HG02571 (cell line): ENCODE measurements at regions not wholly inside any gene's neighbourhood (a gene's known extent, or its start where the extent isn't known, plus 50 kb on each side); places are given as distances from the start of the nearest gene placed in this dataset.
A peak's percentile ranks its signal among the peaks of the same experiment; 100 is the strongest.

Experiments
- ATAC-seq: cut with Tn5 transposase; IDR thresholded peaks from one replicate; pipeline ENCODE4 v1.9.1; 2021; ENCODE audit warnings: mild to moderate bottlenecking, moderate library complexity; ENCODE audit not compliant: unreplicated experiment

DNA sequence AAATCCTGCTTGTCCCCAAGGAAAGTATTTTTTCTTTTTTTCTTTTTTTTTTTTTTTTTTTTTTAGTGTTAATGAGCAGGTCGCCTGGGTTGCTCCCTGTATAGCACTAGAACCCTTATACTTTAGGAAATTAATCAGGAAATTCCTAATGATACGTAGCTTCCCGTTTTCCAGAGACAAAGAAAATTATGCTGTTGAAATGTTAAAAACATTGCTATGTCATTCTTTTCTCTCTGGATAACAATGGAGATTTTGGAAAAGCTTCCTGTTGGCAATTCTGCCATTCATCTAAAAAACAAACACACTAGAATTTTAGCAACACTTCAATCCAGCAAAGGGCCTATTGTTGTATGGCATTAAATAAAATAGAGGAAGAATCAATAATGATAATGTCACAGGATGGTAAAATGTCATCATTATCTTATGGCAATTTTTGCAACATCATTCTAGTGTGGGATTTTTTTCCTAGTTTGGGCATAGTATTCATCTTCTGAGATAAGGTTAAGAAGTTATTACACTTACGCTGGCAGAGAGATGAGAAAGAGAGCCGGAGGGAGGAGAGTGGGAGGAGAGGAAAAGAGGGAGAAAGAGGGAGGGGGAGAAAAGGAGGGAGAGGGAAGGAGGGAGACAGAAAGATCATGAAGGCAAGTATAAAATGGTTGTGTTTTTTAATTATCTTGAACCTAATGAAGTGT, 315.8 kb upstream of the PDE4D start:
- ATAC-seq = no peak

- no peak for ATAC-seq
Measured at GRCh38 chr5:60208716-60209115, 315.2 kb upstream of the PDE4D start.

GRCh38 chr5:60207040-60207439, 313.5 kb upstream of the PDE4D start:
- ATAC-seq = peak; percentile 86

DNA sequence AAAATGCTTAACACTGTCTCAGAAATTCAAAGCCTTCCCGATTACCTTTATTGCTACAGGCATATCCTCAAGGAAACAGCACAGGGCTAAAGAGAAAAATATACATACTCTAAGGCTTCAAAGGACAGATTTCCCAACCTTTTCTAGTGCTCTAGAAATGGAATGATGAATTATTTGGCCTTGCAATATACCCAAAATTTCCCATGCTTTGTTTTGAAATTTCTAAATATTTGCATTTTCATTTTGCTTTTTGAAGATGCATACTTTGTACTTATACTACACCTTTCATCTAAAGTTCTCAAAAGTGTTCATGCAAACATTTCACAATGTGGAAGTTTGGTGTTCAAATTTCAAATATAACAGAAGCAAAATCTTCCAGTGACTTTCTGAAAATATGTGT, 312.7 kb upstream of the PDE4D start:
- no peak for ATAC-seq

DNA sequence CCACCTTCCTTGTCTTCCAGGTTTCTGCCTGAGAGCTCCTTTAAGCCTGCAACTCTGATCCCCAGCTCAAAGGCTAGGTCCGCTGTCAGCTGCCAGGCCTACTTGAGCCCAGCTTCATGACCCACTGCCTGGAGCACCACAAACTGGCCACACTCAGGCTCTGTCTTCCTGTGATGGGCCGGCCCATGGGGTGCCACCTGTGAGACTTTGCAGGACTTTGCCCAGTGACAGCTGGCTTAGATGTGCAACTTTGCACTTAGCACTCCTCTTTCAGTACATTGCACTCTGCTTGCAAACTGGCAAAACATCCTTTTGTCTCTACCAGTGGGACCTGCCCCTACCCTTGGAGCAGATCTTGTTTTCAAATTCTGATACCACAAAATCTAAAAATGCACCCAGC, 311.5 kb upstream of the PDE4D start:
- no peak for ATAC-seq

GRCh38 chr5:60196385-60197113, 303.0 kb upstream of the PDE4D start:
- ATAC-seq = no peak

- no peak for ATAC-seq
Measured at GRCh38 chr5:60195551-60195950, 302.0 kb upstream of the PDE4D start.

DNA sequence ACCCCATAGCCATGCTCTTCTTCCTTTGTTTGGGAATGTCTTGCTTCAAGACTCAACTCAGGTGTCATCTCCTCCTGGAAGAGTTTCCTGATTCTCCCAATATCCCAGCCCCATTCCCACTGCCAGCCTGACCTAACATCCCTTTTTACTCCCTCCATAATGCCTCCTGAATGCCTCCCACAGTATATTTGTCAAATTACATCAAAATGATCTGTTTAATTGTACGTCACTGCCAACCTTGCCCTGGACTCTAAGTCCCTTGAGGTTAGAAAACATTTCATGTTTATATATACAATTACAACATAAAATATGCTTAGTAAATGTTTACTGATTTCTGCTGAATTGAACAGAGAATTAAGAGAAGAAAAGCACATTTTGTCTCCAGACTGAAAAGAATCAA, 301.6 kb upstream of the PDE4D start:
- no peak for ATAC-seq

GRCh38 chr5:60185231-60186099, 291.9 kb upstream of the PDE4D start:
- ATAC-seq = no peak

- no peak for ATAC-seq
Measured at GRCh38 chr5:60184606-60185005, 291.1 kb upstream of the PDE4D start.

- no peak for ATAC-seq
Measured at GRCh38 chr5:60183881-60184280, 290.4 kb upstream of the PDE4D start.

DNA sequence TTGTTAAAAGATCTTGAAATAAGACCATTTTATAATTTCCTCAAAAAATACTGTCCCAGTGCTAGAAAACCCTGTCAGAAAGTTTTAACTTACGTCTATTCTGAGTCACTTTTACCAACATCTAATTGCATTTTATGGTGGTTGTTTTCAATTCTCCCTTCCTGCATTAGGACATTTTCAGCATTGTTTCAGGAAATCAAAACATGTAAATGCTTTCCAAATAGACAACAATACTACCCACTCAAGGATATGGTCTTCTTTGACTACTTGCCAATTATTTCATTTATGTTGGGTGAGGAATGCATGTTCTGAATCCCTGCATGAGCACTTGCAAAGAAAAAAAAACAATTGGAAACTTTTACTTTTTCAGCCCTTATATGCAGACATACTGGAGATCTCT, 284.6 kb upstream of the PDE4D start:
- no peak for ATAC-seq

GRCh38 chr5:60177596-60177995, 284.1 kb upstream of the PDE4D start:
- no peak for ATAC-seq

DNA sequence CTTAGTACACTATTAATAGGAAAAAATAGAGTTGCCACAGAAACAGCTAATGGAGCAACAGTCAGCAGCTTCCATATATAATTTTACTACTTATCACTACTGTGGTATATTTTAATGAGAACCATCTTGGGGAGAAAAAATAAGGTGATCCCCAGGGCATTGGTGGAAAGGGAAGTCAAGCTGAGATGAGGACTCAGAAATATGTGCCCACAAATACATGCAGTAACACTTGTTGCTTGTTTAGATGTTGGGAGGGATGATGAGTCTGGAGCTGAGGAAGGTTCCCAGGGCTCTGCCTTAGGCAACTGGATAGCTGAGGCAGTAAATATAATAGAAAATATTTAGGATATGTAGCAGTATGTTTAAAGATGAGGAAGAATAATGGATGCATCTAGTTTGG, 280.1 kb upstream of the PDE4D start:
- no peak for ATAC-seq

DNA sequence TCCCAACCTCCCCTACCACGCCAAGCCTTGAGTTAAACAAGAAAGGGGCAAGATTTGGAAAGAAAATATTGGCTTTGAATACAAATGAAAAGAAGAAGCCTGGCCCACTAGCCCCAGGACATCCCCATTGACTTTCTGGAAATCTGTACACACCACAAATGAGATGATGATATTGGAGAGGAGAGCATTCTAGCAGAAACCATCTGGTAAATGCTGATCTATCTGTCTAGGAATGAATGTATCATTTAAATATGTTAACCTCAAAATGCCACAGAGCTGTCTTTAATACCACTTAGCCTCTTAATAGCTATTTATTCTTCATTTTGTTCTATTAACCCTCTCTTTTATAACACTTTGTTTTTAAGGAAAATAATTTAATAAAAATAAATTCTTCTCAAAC, 270.2 kb upstream of the PDE4D start:
- no peak for ATAC-seq

- ATAC-seq = no peak
Measured at GRCh38 chr5:60162441-60162840, 268.9 kb upstream of the PDE4D start.

- ATAC-seq = no peak
Measured at GRCh38 chr5:60161340-60161934, 267.9 kb upstream of the PDE4D start.

GRCh38 chr5:60149081-60149480, 255.6 kb upstream of the PDE4D start:
- no peak for ATAC-seq

GRCh38 chr5:60148366-60148765, 254.8 kb upstream of the PDE4D start:
- no peak for ATAC-seq

DNA sequence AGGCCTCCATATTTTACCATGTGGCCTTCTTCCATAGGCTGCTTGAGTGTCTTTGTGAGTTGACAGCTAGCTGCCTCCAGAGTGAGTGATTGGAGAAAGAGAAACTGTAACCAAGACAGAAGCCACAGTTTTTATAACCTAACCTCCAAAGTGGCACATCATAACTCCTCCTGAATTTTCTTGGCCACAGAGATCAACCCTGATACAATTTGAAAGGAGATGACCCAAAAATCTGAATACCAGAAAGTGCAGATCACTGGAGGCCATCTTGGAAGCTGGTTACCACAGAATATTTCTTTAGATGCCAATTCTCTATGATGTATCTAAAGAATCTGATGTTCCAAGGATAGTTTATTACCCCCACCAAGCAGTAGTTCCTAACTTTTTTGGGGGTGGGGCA, 254.3 kb upstream of the PDE4D start:
- no peak for ATAC-seq

DNA sequence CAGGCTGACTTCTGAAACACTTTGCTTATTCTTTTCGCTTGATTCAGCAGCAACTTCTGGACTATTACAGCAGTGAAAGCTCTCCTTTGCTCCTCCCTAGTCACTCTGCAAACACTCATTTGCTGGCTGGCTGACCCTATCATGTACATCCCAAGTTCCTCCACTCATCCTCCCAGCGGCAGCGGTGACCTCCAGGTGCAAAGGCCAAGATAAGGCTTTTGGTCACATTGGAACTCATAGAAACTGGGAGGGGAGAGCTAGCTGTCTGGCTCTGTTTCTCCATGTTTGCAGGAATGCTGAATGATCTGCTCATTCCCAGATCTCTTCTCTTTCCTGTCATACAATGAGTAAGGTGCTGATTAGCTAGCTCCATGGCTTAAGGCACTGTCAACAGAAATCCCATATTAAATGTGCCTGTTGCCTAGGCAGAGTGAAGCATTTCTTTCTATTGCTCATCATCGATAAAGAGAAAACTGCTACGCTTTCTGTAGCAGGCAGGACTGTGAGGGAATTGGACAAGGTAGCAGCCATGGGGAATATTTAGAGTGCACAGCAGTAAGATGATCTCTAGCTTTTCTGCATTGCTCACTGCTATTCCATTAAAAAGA, 250.5 kb upstream of the PDE4D start:
- no peak for ATAC-seq
